ENCODE measurements at regions not wholly inside any gene's neighbourhood (a gene's known extent, or its start where the extent isn't known, plus 50 kb on each side); places are given as distances from the start of the nearest gene placed in this dataset.
"Not testable (repeated sequence)": the region's sequence is repeated elsewhere in the genome, so short reads cannot be mapped to it uniquely, and the experiment has no call there.

GRCh38 chr5:155633338-155633957, 619.9 kb downstream of the KIF4B start:
- intact Hi-C loops (cut with micrococcal nuclease), result no loop called here
- Mint-ChIP-seq H3K27ac (no peak overlapping the region), H3K4me3 (no peak overlapping the region), H3K27me3 (peaks cover 3% of the 10 kb centered on the region), H3K36me3 (ENCODE audit: low read depth) (no peaks in the 10 kb centered on the region), H3K4me1 (ENCODE audit: low read depth) (no peaks in the 10 kb centered on the region), H3K9me3 (no peaks in the 10 kb centered on the region)
- ATAC-seq (no peak), DNase-seq (no peak)
- POLR2A ChIA-PET, result no interaction called here
- no peak for TF ChIP-seq CTCF (IDR thresholded peaks at IDR 0.05)
- CTCF ChIA-PET, result interaction anchor here (0.8 kb wide), 1 partner anchor 85 kb away, joined by 4 read pairs; no protein-coding TSS in a partner anchor

GRCh38 chr5:155649666-155650065, 636.1 kb downstream of the KIF4B start:
- Mint-ChIP-seq H3K27ac (no peak overlapping the region), H3K4me1 (ENCODE audit: low read depth) (no peaks in the 10 kb centered on the region), H3K4me3 (no peak overlapping the region), H3K27me3 (peaks cover 2% of the 10 kb centered on the region), H3K9me3 (no peaks in the 10 kb centered on the region), H3K36me3 (ENCODE audit: low read depth) (no peaks in the 10 kb centered on the region)
- intact Hi-C loops (cut with micrococcal nuclease), result no loop called here
- POLR2A ChIA-PET, result no interaction called here
- TF ChIP-seq CTCF (IDR thresholded peaks at IDR 0.05), result no peak
- DNase-seq (no peak), ATAC-seq (no peak)
- CTCF ChIA-PET, result no interaction called here

- H3K9me3 Mint-ChIP-seq, result no peaks in the 10 kb centered on the region
- no peaks in the 10 kb centered on the region for H3K4me1 Mint-ChIP-seq (ENCODE audit: low read depth)
- H3K27me3 Mint-ChIP-seq, result peaks cover 4% of the 10 kb centered on the region
- intact Hi-C loops (cut with micrococcal nuclease), result no loop called here
- CTCF ChIA-PET, result interaction anchor here (1.0 to 1.7 kb wide), 2 partner anchors 10 to 12 kb away, joined by 3 read pairs; no protein-coding TSS in a partner anchor
- TF ChIP-seq CTCF (IDR thresholded peaks at IDR 0.05), result no peak
- H3K27ac Mint-ChIP-seq, result no peak overlapping the region
- DNase-seq, result no peak
- POLR2A ChIA-PET, result interaction anchor here (1.6 kb wide), 1 partner anchor 9 kb away, joined by 3 read pairs; no protein-coding TSS in a partner anchor
- no peaks in the 10 kb centered on the region for H3K36me3 Mint-ChIP-seq (ENCODE audit: low read depth)
- H3K4me3 Mint-ChIP-seq, result no peak overlapping the region
- no peak for ATAC-seq
These were observed 642.0 kb downstream of the KIF4B start for GRCh38 chr5:155655569-155655968.

GRCh38 chr5:155661859-155662258, 648.3 kb downstream of the KIF4B start:
- Mint-ChIP-seq H3K4me3 (no peak overlapping the region), H3K36me3 (ENCODE audit: low read depth) (no peaks in the 10 kb centered on the region), H3K9me3 (no peaks in the 10 kb centered on the region), H3K4me1 (ENCODE audit: low read depth) (no peaks in the 10 kb centered on the region), H3K27me3 (no peaks in the 10 kb centered on the region), H3K27ac (no peak overlapping the region)
- DNase-seq, result no peak
- ATAC-seq, result no peak
- intact Hi-C loops (cut with micrococcal nuclease), result no loop called here
- CTCF ChIA-PET, result no interaction called here
- POLR2A ChIA-PET, result no interaction called here
- no peak for TF ChIP-seq CTCF (IDR thresholded peaks at IDR 0.05)

- CTCF ChIA-PET, result interaction anchor here (1.0 kb wide), 1 partner anchor 10 kb away, joined by 3 read pairs; no protein-coding TSS in a partner anchor
- Mint-ChIP-seq H3K4me1 (ENCODE audit: low read depth) (no peaks in the 10 kb centered on the region), H3K36me3 (ENCODE audit: low read depth) (no peaks in the 10 kb centered on the region), H3K4me3 (no peak overlapping the region), H3K27ac (no peak overlapping the region), H3K9me3 (no peaks in the 10 kb centered on the region), H3K27me3 (no peaks in the 10 kb centered on the region)
- POLR2A ChIA-PET, result no interaction called here
- intact Hi-C loops (cut with micrococcal nuclease), result no loop called here
- no peak for TF ChIP-seq CTCF (IDR thresholded peaks at IDR 0.05)
- DNase-seq, result no peak
- ATAC-seq, result no peak
These were observed 651.8 kb downstream of the KIF4B start for GRCh38 chr5:155665361-155665760.

GRCh38 chr5:155672001-155672400, 655.0 kb upstream of the SGCD start:
- intact Hi-C loops (cut with micrococcal nuclease); H3K4me3 Mint-ChIP-seq; POLR2A ChIA-PET; H3K27me3 Mint-ChIP-seq; ATAC-seq; H3K9me3 Mint-ChIP-seq; H3K27ac Mint-ChIP-seq; H3K36me3 Mint-ChIP-seq (ENCODE audit: low read depth); H3K4me1 Mint-ChIP-seq (ENCODE audit: low read depth); CTCF ChIA-PET; DNase-seq: not testable (repeated sequence)

Measured in activated CD8-positive, alpha-beta T cell treated with anti-CD3 and anti-CD28 coated beads for 36 hours (primary cell).